ENCODE measurements at regions not wholly inside any gene's neighbourhood (a gene's known extent, or its start where the extent isn't known, plus 50 kb on each side); places are given as distances from the start of the nearest gene placed in this dataset.

DNA sequence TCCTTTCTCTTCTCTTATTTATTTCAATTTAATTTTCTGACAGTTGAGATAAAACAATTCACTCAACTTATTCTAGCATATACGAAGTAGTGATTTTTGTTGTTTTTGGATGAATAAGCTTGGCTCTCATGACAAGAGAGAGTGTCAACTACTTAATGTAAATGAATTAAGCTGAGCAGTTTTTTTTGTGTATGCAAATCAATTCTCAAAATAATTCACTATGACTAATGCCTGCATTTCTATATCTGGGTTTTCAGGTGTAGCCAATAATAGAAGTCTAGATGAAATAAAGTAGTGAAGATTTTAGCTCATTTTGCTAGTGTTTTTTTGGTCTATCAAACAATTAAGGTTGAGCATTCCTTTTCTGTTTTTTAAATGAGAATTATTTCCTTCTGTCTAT, 1354.0 kb downstream of the CDH8 start:
- H2AFZ ChIP-seq (ENCODE audit: low read depth, low read length): no peak overlapping the region
- no peaks in the 10 kb centered on the region for H3K27me3 ChIP-seq (ENCODE audit: control insufficient read depth in 2 of 2, insufficient read depth in 2 of 2, low read length in 2 of 2)
- H3K36me3 ChIP-seq (ENCODE audit: control insufficient read depth, insufficient read depth, low read length): no peaks in the 10 kb centered on the region
- in situ Hi-C loops (cut with MboI): no loop called here
- H3K9me1 ChIP-seq (ENCODE audit: control insufficient read depth, insufficient read depth, low read length): no peaks in the 10 kb centered on the region
- DNase-seq (ENCODE audit: extremely low read depth in 1 of 4, low spot score in 3 of 4) (no peak), ATAC-seq (no peak), FAIRE-seq (no peak)
- no TSS peak for BruUV-seq (replicated peaks)
- H4K20me1 ChIP-seq (replicated peaks; ENCODE audit: control insufficient read depth, insufficient read depth, low read length): no peaks in the 10 kb centered on the region
- 0% methylated on average over 1 of the region's 1 CpG for WGBS (ENCODE audit: insufficient coverage, low coverage, missing lambda C conversion rate)
- H3K27ac ChIP-seq (ENCODE audit: extremely low read depth, low read depth, low read length): no peak overlapping the region
- intact Hi-C loops (cut with micrococcal nuclease): no loop called here
- no peak overlapping the region for H3K4me3 ChIP-seq
- POLR2A ChIA-PET: no interaction called here
- H3K9ac ChIP-seq (ENCODE audit: insufficient read depth in 1 of 2, low read depth in 2 of 2, low read length in 2 of 2): no peak overlapping the region
- no peaks in the 10 kb centered on the region for H3K4me1 ChIP-seq (replicated peaks in 1 of 2; ENCODE audit: control insufficient read depth in 2 of 2, insufficient read depth in 2 of 2, low read length in 2 of 2)
- no peaks in the 10 kb centered on the region for H3K79me2 ChIP-seq (ENCODE audit: control insufficient read depth, insufficient read depth, low read length)
- TF ChIP-seq CREBBP (IDR thresholded peaks at IDR 0.05; ENCODE audit: low read depth, low read length) (no peak), PTRF (tag; IDR thresholded peaks at IDR 0.05) (no peak), ZNF140 (CRISPR knock-in tag; IDR thresholded peaks at IDR 0.05) (no peak), FOXK2 (conservative IDR thresholded peaks at IDR 0.05 in 1 of 2, IDR thresholded peaks at IDR 0.05 in 1 of 2; ENCODE audit: low read depth in 2 of 2) (no peak), ZBTB1 (CRISPR knock-in tag; IDR thresholded peaks at IDR 0.05; ENCODE audit: borderline replicate concordance, low read depth) (no peak)
- TF ChIP-seq, protein P1, sequence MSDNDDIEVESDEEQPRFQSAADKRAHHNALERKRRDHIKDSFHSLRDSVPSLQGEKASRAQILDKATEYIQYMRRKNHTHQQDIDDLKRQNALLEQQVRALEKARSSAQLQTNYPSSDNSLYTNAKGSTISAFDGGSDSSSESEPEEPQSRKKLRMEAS (CRISPR knock-in tag; IDR thresholded peaks at IDR 0.05): no peak
- CTCF ChIA-PET (ENCODE audit: low intra/inter-chr PET ratio): no interaction called here
- H3K9me3 ChIP-seq (replicated peaks; ENCODE audit: control insufficient read depth, insufficient read depth, low read depth, low read length): no peaks in the 10 kb centered on the region
- no peak overlapping the region for H3K4me2 ChIP-seq (ENCODE audit: insufficient read depth, low read length)

DNA sequence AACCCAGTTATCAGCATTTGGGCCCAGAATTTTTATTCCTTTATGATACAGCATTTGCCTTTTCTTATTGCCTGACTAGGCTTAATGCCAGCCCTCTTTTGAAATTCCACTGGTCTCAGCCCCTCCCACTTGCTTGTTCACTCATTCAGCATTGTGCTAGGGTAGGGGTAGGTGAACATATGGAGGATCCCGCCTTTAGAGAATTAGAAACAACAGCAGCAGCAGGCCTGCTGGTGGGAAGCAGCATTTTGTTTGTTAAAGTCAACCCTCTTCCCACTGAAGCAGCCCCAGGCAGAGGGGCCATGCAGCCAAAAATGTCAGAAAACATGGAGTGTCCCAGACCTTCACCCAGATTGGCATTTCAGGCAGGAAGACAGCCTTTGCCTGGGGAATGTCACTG, 1355.2 kb downstream of the CDH8 start:
- Histone ChIP-seq H3K9me3 (replicated peaks; ENCODE audit: control insufficient read depth, insufficient read depth, low read depth, low read length) (no peaks in the 10 kb centered on the region), H3K27ac (ENCODE audit: extremely low read depth, low read depth, low read length) (no peak overlapping the region), H4K20me1 (replicated peaks; ENCODE audit: control insufficient read depth, insufficient read depth, low read length) (no peaks in the 10 kb centered on the region), H3K9ac (ENCODE audit: insufficient read depth in 1 of 2, low read depth in 2 of 2, low read length in 2 of 2) (no peak overlapping the region), H3K79me2 (ENCODE audit: control insufficient read depth, insufficient read depth, low read length) (no peaks in the 10 kb centered on the region), H2AFZ (ENCODE audit: low read depth, low read length) (no peak overlapping the region), H3K4me2 (ENCODE audit: insufficient read depth, low read length) (no peak overlapping the region), H3K9me1 (ENCODE audit: control insufficient read depth, insufficient read depth, low read length) (no peaks in the 10 kb centered on the region), H3K36me3 (ENCODE audit: control insufficient read depth, insufficient read depth, low read length) (no peaks in the 10 kb centered on the region), H3K4me3 (no peak overlapping the region), H3K27me3 (ENCODE audit: control insufficient read depth in 2 of 2, insufficient read depth in 2 of 2, low read length in 2 of 2) (no peaks in the 10 kb centered on the region), H3K4me1 (replicated peaks in 1 of 2; ENCODE audit: control insufficient read depth in 2 of 2, insufficient read depth in 2 of 2, low read length in 2 of 2) (no peaks in the 10 kb centered on the region)
- FAIRE-seq: no peak
- ChIA-PET CTCF (ENCODE audit: low intra/inter-chr PET ratio) (no interaction called here), POLR2A (no interaction called here)
- in situ Hi-C loops (cut with MboI) (no loop called here), intact Hi-C loops (cut with micrococcal nuclease) (no loop called here)
- ATAC-seq: no peak
- no TSS peak for BruUV-seq (replicated peaks)
- WGBS (ENCODE audit: insufficient coverage, low coverage, missing lambda C conversion rate): 0% methylated on average over 1 of the region's 1 CpG
- DNase-seq (ENCODE audit: extremely low read depth in 1 of 4, low spot score in 3 of 4): no peak
- TF ChIP-seq SMARCE1 (IDR thresholded peaks at IDR 0.05) (no peak), HNRNPL (IDR thresholded peaks at IDR 0.05; ENCODE audit: low read depth, low read length) (no peak), MTA2 (IDR thresholded peaks at IDR 0.05; ENCODE audit: low read depth) (no peak), SRSF7 (optimal IDR thresholded peaks at IDR 0.05; ENCODE audit: low read depth, low read length) (no peak), ZFP36 (IDR thresholded peaks at IDR 0.05; ENCODE audit: low read depth, low read length, partially characterized antibody) (no peak), FOXA1 (IDR thresholded peaks at IDR 0.05; ENCODE audit: borderline replicate concordance) (no peak)
